H1 (cell line): ENCODE measurements at regions not wholly inside any gene's neighbourhood (a gene's known extent, or its start where the extent isn't known, plus 50 kb on each side); places are given as distances from the start of the nearest gene placed in this dataset.

Experiments
- E2F6 ChIP-seq: IDR thresholded peaks from 2 replicates; pipeline ENCODE4 v1.6.1; 2012; ENCODE audit warnings: inconsistent platforms
- POLR2A ChIP-seq, 2 experiments: IDR thresholded peaks; 1 replicate in 1 of 2; 2 replicates in 1 of 2; pipeline ENCODE4 v1.6.1; 2011; ENCODE audit warnings: low read depth in 2 of 2, low read length in 2 of 2, mild to moderate bottlenecking in 2 of 2; ENCODE audit errors: control extremely low read depth in 1 of 2
- POLR2AphosphoS5 ChIP-seq: IDR thresholded peaks from 2 replicates; pipeline ENCODE4 v1.6.1; 2011; ENCODE audit warnings: low read depth, low read length
- SIN3A ChIP-seq, 2 experiments: IDR thresholded peaks in 1 of 2; conservative IDR thresholded peaks in 1 of 2; 2 replicates each; pipeline ENCODE4 v1.6.1; 2011 to 2012; ENCODE audit warnings: low read length in 2 of 2, improper control_type of control experiment in 1 of 2, low read depth in 1 of 2, mild to moderate bottlenecking in 1 of 2
- SRF ChIP-seq: IDR thresholded peaks from 2 replicates; pipeline ENCODE4 v1.6.1; 2011; ENCODE audit warnings: mild to moderate bottlenecking, low read depth, low read length, moderate library complexity

- TF ChIP-seq SRF = no peak
- no peak for TF ChIP-seq POLR2AphosphoS5
- TF ChIP-seq POLR2A (IDR thresholded peaks at IDR 0.05; ENCODE audit: control extremely low read depth in 1 of 2, low read depth in 2 of 2, low read length in 2 of 2) = no peak
- TF ChIP-seq SIN3A (conservative IDR thresholded peaks at IDR 0.05 in 1 of 2, IDR thresholded peaks at IDR 0.05 in 1 of 2; ENCODE audit: low read depth in 1 of 2, low read length in 2 of 2) = no peak
- TF ChIP-seq E2F6 = no peak
- TF ChIP-seq, all 59 proteins: peak for 2
Observed at GRCh38 chr16:85555719-85556455, 57.2 kb upstream of the GSE1 start (continued).
